ENCODE measurements at regions not wholly inside any gene's neighbourhood (a gene's known extent, or its start where the extent isn't known, plus 50 kb on each side); places are given as distances from the start of the nearest gene placed in this dataset.

- no peak for TF ChIP-seq CTCF (IDR thresholded peaks at IDR 0.05)
- TF ChIP-seq EZH2 (IDR thresholded peaks at IDR 0.05; ENCODE audit: borderline replicate concordance, insufficient read depth, low read depth, low read length, poor library complexity, severe bottlenecking): no peak
These were observed 224.9 kb upstream of the TOPAZ1 start for GRCh38 chr3:44016818-44017217.
